Activated T-helper 1 cell treated with anti-CD3 and anti-CD28 coated beads, Interleukin-2, amount 50 U/mL, for 16 hours (primary cell): ENCODE measurements at regions not wholly inside any gene's neighbourhood (a gene's known extent, or its start where the extent isn't known, plus 50 kb on each side); places are given as distances from the start of the nearest gene placed in this dataset.
"Not testable (repeated sequence)": the region's sequence is repeated elsewhere in the genome, so short reads cannot be mapped to it uniquely, and the experiment has no call there.

Experiments
- DNase-seq, 2 donors: peaks; one replicate each; pipeline ENCODE4 v3.0.0-alpha.2; 2020; ENCODE audit warnings: low read depth in 1 of 2, low spot score in 1 of 2

GRCh38 chr15:77864211-77865105 lies 213.1 kb downstream of the TBC1D2B start:
- no peak for DNase-seq

GRCh38 chr15:77863491-77864105 lies 213.9 kb downstream of the TBC1D2B start:
- DNase-seq, result no peak

GRCh38 chr15:77862651-77863104 lies 214.8 kb downstream of the TBC1D2B start:
- DNase-seq, result no peak

- DNase-seq, result not testable (repeated sequence)
These were observed 215.4 kb downstream of the TBC1D2B start for GRCh38 chr15:77861997-77862635.

- DNase-seq, result no peak
These were observed 217.3 kb downstream of the TBC1D2B start for GRCh38 chr15:77860071-77860691.

- no peak for DNase-seq
These were observed 217.9 kb downstream of the TBC1D2B start for GRCh38 chr15:77859491-77860060.

GRCh38 chr15:77858792-77859490 lies 218.6 kb downstream of the TBC1D2B start:
- no peak for DNase-seq

GRCh38 chr15:77857419-77857818 lies 220.1 kb downstream of the TBC1D2B start:
- DNase-seq, result no peak

GRCh38 chr15:77856705-77857346 lies 220.7 kb downstream of the TBC1D2B start:
- no peak for DNase-seq

GRCh38 chr15:77855871-77856270 lies 221.6 kb downstream of the TBC1D2B start:
- DNase-seq, result no peak

GRCh38 chr15:77854980-77855379 lies 222.3 kb upstream of the LINGO1 start:
- DNase-seq, result no peak

- DNase-seq, result no peak
These were observed 221.2 kb upstream of the LINGO1 start for GRCh38 chr15:77853910-77854309.

GRCh38 chr15:77853008-77853328 lies 220.3 kb upstream of the LINGO1 start:
- DNase-seq, result no peak

GRCh38 chr15:77852241-77853007 lies 219.7 kb upstream of the LINGO1 start:
- no peak for DNase-seq

- no peak for DNase-seq
These were observed 219.0 kb upstream of the LINGO1 start for GRCh38 chr15:77851691-77852090.

- no peak for DNase-seq
These were observed 218.4 kb upstream of the LINGO1 start for GRCh38 chr15:77851086-77851485.

- no peak for DNase-seq
These were observed 214.3 kb upstream of the LINGO1 start for GRCh38 chr15:77846986-77847385.

- no peak for DNase-seq
These were observed 213.6 kb upstream of the LINGO1 start for GRCh38 chr15:77846360-77846759.

- no peak for DNase-seq
These were observed 212.2 kb upstream of the LINGO1 start for GRCh38 chr15:77844798-77845446.
